Prostate gland (tissue), 2 donors: ENCODE measurements at regions not wholly inside any gene's neighbourhood (a gene's known extent, or its start where the extent isn't known, plus 50 kb on each side); places are given as distances from the start of the nearest gene placed in this dataset.
"Not testable (repeated sequence)": the region's sequence is repeated elsewhere in the genome, so short reads cannot be mapped to it uniquely, and the experiment has no call there.

Source experiments
- DNase-seq: peaks from one replicate; pipeline ENCODE4 v3.0.0-alpha.2; 2019; ENCODE audit warnings: low spot score
- H3K27ac ChIP-seq, 2 donors: fragments of 200-600 bp; sonication (generic); 2 replicates each; pipeline ENCODE4 v1.5.1; 2017 to 2019
- H3K27me3 ChIP-seq: fragments of 200-600 bp; sonication (generic); replicated peaks from 2 replicates; pipeline ENCODE4 v1.5.1; 2019; ENCODE audit not compliant: insufficient read depth
- H3K36me3 ChIP-seq, 2 donors: fragments of 200-600 bp; sonication (generic); 1 replicate in 1 of 2; 2 replicates in 1 of 2; pipeline versions ENCODE4 v1.5.1 to v1.8.1; 2017 to 2019
- H3K4me1 ChIP-seq: fragments of 200-600 bp; sonication (generic); replicated peaks from 2 replicates; pipeline ENCODE4 v1.5.1; 2019
- H3K4me3 ChIP-seq, 2 donors: fragments of 200-600 bp; sonication (generic); 2 replicates each; pipeline ENCODE4 v1.5.1; 2017 to 2019
- H3K9me3 ChIP-seq: fragments of 200-600 bp; sonication (generic); 2 replicates; pipeline ENCODE4 v1.5.1; 2017
- POLR2A ChIP-seq: fragments of 450-650 bp; IDR thresholded peaks from one replicate; pipeline ENCODE4 v1.6.1; 2016; ENCODE audit warnings: antibody characterized with exemption, mild to moderate bottlenecking
- POLR2AphosphoS5 ChIP-seq: sonication (generic); formaldehyde crosslinking; IDR thresholded peaks from one replicate; pipeline ENCODE4 v1.6.1; 2017; ENCODE audit warnings: antibody characterized with exemption
- WGBS: methylation state at CpG from one replicate; pipeline ENCODE4 v1.1.5; 2018; 5-methylcytosine and 5-hydroxymethylcytosine counted together
- intact Hi-C: fragments of 100-400 bp; cut with DNase I; formaldehyde crosslinking; loops from one replicate; pipeline ENCODE4 v1.14.2; 2022
- TF ChIP-seq, protein P1 (sequence below), 4 experiments: fragments of 200-600 bp in 2 of 4; fragments of 450-650 bp in 2 of 4; sonication (generic) in 2 of 4; IDR thresholded peaks; 1 replicate in 3 of 4; 2 replicates in 1 of 4; pipeline ENCODE4 v1.5.1; 2016 to 2019; ENCODE audit warnings: antibody characterized with exemption in 4 of 4, mild to moderate bottlenecking in 2 of 4, moderate library complexity in 2 of 4

DNA sequence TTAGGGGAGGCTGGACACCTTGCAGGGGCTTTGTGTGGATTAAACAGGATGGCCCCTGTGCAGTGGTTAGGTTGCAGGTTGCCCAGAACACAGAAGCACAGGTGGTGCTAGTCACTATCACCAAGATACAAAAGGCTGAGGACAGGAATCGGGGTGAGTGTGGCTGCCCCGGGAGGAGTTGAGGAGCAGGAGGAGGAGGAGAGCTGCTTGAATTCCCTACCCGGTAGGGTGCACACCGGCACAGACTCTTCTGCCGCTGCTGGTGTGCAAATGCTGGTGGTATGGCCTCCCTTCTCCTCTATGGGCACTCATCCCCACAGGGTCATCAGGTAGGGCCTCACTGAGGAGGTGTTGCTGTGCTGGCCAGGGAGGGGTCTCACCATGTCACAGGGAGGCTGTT lies 67.5 kb upstream of the SMAD6 start:
- Histone ChIP-seq H3K4me3 (no peak overlapping the region), H3K27ac (no peak overlapping the region), H3K9me3 (no peaks in the 10 kb centered on the region), H3K4me1 (no peaks in the 10 kb centered on the region), H3K36me3 (no peaks in the 10 kb centered on the region), H3K27me3 (no peaks in the 10 kb centered on the region)
- DNase-seq = no peak
- no peak for TF ChIP-seq POLR2AphosphoS5
- TF ChIP-seq POLR2A = no peak
- TF ChIP-seq, protein P1, sequence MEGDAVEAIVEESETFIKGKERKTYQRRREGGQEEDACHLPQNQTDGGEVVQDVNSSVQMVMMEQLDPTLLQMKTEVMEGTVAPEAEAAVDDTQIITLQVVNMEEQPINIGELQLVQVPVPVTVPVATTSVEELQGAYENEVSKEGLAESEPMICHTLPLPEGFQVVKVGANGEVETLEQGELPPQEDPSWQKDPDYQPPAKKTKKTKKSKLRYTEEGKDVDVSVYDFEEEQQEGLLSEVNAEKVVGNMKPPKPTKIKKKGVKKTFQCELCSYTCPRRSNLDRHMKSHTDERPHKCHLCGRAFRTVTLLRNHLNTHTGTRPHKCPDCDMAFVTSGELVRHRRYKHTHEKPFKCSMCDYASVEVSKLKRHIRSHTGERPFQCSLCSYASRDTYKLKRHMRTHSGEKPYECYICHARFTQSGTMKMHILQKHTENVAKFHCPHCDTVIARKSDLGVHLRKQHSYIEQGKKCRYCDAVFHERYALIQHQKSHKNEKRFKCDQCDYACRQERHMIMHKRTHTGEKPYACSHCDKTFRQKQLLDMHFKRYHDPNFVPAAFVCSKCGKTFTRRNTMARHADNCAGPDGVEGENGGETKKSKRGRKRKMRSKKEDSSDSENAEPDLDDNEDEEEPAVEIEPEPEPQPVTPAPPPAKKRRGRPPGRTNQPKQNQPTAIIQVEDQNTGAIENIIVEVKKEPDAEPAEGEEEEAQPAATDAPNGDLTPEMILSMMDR (IDR thresholded peaks at IDR 0.05) = no peak
- intact Hi-C loops = no loop called here
- WGBS = 82% methylated on average over 5 of the region's 5 CpGs

GRCh38 chr15:66635006-66635405 lies 67.0 kb upstream of the SMAD6 start:
- DNase-seq = no peak
- no peaks in the 10 kb centered on the region for H3K36me3 ChIP-seq
- H3K4me3 ChIP-seq = no peak overlapping the region
- no peaks in the 10 kb centered on the region for H3K9me3 ChIP-seq
- WGBS = 83% methylated on average over 5 of the region's 5 CpGs
- no peaks in the 10 kb centered on the region for H3K4me1 ChIP-seq
- H3K27me3 ChIP-seq = no peaks in the 10 kb centered on the region
- H3K27ac ChIP-seq = no peak overlapping the region
- TF ChIP-seq, protein P1 (IDR thresholded peaks at IDR 0.05) = no peak
- TF ChIP-seq POLR2A (no peak), POLR2AphosphoS5 (no peak)
- intact Hi-C loops = no loop called here

DNA sequence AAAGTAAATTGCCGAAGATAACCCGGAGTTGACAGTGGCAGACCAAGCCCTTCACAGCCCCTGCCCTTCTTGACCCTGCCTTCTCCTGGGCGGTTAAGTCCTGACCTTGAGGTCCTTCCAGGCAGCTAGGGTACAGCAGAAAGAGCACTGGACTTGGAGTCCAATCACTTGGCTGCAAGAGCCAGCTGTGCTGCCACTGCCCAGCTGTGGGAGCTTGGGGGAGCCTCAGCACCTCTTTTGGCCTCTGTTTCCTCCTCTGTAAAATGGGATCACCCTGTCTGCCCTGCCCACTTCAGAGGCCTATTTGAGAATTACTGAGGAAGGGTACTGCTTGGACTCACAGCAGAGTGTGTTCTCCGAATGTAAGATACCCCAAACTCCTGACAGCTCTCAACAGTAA lies 66.2 kb upstream of the SMAD6 start:
- intact Hi-C loops = no loop called here
- no peaks in the 10 kb centered on the region for H3K9me3 ChIP-seq
- no peaks in the 10 kb centered on the region for H3K27me3 ChIP-seq
- WGBS = 93% methylated on average over 4 of the region's 4 CpGs
- H3K27ac ChIP-seq = no peak overlapping the region
- DNase-seq = no peak
- no peak overlapping the region for H3K4me3 ChIP-seq
- H3K4me1 ChIP-seq = no peaks in the 10 kb centered on the region
- TF ChIP-seq, protein P1 (IDR thresholded peaks at IDR 0.05) = no peak
- no peak for TF ChIP-seq POLR2A
- TF ChIP-seq POLR2AphosphoS5 = no peak
- no peaks in the 10 kb centered on the region for H3K36me3 ChIP-seq

DNA sequence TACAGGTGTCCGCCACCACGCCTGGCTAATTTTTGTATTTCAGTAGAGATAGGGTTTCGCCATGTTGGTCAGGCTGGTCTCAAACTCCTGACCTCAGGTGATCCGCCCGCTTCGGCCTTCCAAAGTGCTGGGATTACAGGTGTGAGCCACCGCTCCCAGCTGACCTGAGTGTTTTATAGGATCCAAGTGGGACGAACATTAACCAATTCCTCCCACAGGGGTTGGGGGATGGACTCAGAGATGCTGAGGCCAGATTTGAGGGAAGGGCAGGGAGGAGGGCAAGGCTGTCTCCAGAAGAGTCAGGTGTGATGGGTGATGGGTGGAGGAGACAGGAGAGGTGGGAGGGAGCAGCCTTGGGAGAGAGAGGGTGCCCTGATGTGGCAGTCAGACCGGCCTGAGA lies 65.0 kb upstream of the SMAD6 start:
- H3K27ac ChIP-seq, H3K4me1 ChIP-seq, H3K4me3 ChIP-seq, H3K27me3 ChIP-seq, H3K36me3 ChIP-seq, intact Hi-C loops, DNase-seq, H3K9me3 ChIP-seq: not testable (repeated sequence)
- WGBS = 83% methylated on average over 9 of the region's 9 CpGs

DNA sequence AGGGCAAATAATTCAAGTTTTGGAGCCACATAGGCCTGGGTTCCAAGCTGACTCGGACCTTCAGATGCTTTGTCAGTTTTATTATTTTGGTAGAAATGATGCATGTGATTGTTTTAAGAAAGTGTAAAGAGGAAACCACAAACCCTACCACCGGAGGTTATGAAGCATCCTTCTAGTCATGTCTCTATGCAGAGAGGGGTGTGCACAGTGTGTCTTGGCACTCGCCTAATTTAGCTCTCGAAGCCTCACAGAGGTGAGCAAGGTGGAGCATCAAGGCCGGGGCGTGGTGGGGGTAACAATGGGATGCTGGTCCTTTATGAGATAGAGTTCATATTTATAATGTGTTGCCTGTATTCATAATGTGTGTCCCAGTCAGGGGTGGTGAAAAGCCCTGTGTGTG lies 63.7 kb upstream of the SMAD6 start:
- Histone ChIP-seq H3K4me1 (peaks cover 4% of the 10 kb centered on the region), H3K36me3 (no peaks in the 10 kb centered on the region), H3K27ac (no peak overlapping the region), H3K27me3 (no peaks in the 10 kb centered on the region), H3K4me3 (no peak overlapping the region), H3K9me3 (no peaks in the 10 kb centered on the region)
- 89% methylated on average over 6 of the region's 6 CpGs for WGBS
- no peak for DNase-seq
- TF ChIP-seq POLR2A = no peak
- no peak for TF ChIP-seq POLR2AphosphoS5
- TF ChIP-seq, protein P1 (IDR thresholded peaks at IDR 0.05) = no peak
- intact Hi-C loops = no loop called here
